Astrocyte of the hippocampus (primary cell): ENCODE measurements at regions not wholly inside any gene's neighbourhood (a gene's known extent, or its start where the extent isn't known, plus 50 kb on each side); places are given as distances from the start of the nearest gene placed in this dataset.

Experiments used
- DNase-seq: peaks from one replicate; pipeline ENCODE4 v3.0.0; 2011; ENCODE audit warnings: low read depth, low spot score

DNA sequence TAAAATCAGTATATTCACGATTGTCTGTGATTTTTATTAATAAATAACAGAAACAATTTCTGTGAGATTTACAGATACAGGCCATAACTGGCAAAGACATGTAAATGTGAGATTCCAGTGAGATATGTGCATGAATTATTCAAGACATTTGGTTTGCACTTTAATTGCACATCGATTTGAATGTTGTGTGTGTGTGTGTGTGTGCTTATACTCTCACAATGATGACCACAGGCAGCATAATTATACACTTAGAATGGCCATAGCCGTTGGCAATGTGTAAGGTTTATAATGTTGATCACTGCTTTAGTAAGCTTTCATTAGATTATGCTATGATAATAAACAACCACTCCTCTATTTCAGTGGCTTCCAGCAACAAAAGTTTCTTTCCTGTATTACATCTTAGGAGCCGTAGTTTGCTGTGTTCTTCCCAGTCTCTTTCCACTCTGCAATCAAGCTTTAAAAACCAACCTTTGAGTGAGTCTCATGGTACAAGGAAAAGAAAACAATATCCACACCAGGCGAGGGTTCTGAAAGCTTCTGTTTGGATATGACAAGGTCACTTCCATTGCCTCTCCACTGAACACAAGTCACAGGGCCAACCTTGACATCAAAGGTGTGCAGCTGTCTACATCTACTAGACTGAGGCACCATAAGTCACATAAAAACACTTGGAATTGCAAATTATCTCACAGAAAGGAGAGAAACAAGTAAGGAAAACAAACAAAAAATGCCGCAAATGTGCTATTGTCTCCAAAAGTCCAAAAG, 897.7 kb downstream of the RAB28 start:
- no peak for DNase-seq

DNA sequence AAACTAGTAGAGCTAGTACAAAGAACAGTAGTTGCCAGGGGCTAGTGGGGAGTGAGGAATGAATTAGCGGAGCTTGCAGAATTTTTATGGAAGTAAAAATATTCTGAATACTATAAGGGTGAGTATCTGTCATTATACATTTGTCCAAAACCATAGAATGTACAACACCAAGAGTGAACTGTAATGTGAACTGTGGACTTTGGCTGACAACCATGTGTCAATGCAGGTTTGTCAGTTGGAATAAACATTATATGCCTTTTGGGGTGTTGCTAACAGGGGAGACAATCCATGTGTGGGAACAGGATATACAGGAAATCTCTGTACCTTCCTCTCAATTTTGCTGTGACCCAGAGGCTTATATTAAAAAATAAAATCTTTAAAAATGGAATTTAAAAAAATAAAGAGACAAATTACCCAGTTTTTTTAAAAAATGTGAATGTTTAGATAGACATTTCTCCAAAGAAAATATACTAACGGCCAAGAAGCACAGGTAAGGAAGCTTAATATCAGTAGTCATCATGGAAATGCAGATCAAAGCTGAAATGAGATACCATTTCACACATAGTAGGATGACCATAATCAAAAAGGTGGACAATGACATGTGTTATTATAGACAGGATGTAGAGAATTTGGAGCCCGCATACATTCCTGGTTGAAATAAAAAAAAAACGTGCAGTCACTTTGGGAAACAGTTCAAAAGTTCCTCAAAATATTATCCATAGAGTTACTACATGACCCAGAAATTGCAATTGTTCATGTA, 899.8 kb downstream of the RAB28 start:
- DNase-seq: no peak

DNA sequence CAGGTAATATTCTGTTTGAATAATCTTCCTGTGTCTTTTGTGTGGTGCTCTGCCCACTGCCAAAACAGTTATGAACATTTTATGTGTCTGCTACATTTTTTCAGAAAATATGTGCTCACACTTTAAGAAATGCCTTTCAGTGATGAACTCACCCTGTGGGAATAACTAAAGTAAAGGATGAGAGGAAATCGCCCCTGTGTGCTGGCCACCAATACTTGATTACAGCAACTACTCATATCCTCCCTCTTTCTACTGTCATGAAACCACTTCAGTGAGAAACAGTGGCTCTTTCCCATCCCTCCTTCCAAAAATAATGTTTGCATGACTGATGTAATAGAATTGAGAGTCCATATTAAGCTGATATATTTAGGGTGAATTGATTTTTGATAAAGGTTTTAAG, 900.9 kb downstream of the RAB28 start:
- no peak for DNase-seq

DNA sequence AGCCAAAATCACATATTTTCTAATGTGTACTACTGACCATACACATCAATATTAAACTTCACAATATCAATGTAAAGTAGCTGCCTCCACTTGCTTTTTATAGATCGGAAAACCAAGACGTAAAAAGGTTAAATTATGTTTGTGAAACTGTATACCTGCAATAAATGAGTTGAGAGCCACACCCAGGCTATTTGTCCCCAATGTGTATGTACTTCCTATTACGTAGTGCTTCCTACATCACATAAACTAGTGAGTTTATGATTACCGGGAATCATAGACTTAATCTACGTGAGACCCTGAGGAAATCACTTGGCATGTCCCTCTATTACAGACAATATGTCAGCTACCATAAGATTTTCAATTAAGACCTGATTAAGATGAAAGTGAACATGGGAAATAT, 903.4 kb downstream of the RAB28 start:
- DNase-seq: no peak

DNA sequence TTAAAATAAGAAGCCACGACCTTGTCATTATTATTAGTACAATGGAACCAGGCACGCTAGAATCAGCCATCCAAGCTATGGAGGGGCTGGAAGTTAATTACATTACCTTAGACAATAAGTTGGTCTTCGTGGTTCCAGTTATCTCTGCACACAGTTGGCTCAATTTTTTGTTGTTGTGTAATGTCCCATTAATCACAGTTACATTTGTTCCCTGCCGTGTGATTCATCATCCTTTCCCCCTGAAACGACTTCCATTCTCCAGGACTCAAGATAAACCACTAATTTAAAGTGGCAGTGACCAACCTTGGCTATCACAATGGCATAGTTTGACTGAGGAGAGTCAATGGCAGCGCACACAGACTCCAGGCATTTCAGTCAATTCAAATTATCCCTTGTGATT, 905.0 kb downstream of the RAB28 start:
- no peak for DNase-seq

DNA sequence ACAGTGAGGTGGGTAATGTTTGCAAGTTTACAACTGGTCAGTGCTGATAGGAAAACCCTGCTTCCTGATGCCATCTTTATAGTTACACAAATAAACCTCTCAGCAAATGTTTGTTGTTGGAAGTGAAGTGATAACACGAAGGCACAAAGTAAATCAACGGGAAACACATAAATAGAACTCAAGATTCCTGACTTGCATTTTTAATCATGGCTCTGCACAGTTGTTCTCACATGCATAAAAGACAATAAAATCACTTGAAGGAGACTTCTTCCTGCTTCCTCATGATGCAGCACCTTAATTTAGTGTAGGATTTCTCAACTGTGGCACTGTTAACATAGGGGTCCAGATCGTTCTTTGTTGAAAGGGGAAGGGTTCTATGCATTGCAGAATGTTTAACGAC, 907.7 kb downstream of the RAB28 start:
- DNase-seq: no peak

DNA sequence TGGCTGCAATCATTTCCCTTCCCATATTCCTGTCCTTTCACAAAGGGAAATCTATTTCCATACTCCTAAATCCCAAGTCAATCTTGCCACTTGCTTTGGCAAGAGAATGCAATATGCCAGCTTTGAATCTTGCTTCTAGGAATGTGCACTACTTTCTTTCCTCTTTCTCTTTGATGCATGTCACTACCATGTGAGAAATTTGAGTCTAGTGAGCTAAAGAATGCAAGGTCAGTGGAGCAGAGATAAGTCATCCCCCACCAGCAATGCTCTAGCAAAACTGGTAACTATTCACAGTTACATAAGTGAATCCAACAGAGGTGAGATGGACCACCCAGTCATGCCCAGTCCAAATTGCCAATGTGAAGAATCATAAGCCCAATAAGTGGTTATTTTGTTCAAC, 910.4 kb downstream of the RAB28 start:
- DNase-seq: no peak

DNA sequence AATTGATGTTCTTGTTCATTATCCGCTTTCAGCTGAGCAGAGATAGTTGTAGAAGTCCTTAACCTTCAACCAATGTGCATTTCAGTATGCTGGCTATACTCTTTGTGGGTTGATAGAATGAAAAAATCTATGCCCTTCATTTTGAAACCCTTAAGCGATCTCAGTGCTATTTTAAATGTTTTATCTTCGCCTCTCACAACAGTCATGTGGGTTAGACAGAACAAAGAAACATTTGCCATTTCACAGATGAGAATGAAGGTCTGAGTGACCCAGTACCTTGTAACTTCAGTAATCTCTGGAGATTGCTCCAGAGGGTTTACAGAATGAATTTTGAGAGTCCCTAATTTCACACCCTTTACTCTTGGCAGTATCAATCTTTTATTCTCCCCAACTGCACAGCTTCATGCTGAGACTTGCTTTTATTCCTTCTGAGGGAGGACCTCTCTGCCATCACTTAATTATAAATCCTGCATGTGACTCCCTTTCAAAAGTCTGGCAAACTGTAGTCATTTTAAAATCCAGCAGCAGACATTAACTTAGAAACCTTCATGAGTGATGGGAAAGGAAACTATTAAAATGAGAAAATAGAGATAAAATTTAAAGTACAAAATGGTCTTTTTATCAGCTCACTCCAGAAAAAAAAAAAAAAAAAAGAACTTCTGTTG, 921.5 kb downstream of the RAB28 start:
- no peak for DNase-seq

DNA sequence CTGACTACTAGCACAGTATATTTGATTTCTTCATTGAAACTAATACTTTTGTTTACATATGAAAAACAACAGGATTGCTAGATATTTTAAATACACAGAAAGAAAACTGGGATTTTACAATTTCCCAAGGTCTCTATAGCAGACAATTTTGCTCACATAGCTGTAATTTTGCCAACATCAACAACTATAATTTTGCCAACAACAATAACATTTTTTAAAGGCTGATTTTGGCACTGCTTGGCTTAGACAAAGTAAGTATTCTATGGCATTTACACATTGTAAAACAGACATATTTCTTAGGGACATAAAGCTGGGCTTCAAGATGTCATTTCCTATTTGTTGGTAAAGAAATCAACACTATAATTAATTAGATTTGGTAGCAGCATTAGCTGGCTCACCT, 922.1 kb downstream of the RAB28 start:
- peak; percentile 3 for DNase-seq

DNA sequence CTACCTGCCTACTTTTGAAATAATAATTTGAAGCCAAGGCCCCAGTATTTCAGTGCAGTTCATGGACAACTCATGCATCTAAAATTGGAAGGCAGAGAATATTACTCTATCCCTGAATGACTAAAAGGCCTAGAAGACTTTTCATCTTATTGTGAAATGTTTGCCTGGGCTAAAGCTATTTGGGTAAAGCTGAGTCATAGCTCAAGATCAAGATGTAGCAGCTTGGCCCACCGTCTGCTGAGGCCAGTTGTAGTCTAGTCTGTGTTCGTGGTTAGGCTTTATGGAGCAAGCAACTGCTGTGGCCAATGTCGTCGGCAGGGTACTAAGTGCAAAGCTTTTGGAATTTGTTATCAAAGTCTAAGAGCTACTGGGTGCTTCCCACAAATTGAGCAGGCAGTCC, 929.1 kb downstream of the RAB28 start:
- peak; percentile 25 for DNase-seq

DNA sequence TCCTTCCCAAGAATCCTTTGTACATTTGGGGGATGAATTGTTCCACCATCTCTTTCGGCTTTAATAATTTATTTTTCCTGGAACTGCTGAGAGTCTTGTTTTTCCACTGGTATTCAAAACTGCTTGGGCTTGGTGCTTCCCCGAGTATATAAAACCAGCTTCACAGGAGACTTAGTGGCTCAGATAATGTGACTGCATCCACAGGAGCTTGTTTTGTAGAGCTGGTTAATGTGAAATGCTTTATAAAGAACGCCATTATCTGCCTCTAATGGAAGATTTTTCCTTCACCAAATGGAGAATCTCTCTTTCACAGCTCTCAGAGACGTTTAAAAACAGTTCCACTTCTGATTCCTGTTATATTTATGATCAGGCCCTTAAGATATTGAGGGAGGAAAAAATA, 935.5 kb downstream of the RAB28 start:
- no peak for DNase-seq

DNA sequence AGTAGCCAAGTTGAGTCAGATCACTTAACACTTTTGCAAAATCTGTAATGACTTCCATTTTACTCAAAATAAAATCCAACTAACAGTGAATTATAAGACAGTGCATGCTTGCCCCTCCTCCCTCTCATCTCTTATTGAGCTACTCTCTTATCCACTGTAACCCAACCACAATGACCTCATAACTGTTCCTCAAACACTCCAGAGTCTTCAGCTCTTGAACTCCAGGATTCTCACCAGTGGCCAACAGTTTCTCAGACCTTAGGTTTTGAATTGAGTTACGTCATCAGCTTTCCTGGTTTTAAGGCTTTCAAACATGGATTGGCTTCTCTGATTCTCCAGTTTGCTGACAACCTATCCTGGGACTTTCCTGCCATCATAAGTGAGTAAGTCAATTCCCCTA, 938.3 kb downstream of the RAB28 start:
- DNase-seq: no peak

DNA sequence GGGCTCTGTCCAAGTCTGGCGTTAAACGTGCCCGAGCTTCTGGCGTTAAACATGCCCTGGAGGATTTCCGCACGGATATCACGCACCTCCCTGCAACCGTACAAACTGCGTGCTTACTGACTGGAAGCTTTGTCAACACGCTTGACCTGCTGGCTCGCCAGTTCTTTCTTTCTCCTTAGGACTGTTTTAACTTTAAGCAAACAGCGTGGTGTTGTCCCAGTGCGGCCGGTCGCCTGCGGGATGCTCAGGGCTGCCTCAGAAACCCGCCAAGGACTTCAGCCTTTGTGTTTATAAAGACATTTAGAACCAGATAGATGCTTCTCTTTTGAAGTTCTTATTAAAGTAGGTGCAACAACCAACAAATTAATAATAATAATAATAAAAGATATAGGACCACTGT, 946.0 kb downstream of the RAB28 start:
- DNase-seq: no peak

DNA sequence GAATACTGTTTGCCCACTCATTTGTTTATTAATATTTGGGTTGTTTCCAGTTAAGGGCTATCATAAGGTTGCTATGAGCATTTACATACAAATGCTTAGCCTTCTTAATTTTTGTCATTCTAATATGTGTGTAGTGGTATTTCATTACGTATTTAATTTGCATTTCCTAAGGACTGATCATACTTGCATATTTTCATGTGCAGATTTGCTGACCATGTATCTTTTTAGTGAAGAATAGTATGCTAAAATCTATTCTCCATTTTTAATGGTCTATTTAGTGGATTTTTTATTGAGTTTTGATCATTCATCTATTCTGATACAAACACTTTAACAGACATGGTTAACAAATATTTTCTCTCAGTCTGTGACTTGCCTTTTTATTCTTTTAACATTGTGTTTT, 949.5 kb downstream of the RAB28 start:
- DNase-seq: no peak

DNA sequence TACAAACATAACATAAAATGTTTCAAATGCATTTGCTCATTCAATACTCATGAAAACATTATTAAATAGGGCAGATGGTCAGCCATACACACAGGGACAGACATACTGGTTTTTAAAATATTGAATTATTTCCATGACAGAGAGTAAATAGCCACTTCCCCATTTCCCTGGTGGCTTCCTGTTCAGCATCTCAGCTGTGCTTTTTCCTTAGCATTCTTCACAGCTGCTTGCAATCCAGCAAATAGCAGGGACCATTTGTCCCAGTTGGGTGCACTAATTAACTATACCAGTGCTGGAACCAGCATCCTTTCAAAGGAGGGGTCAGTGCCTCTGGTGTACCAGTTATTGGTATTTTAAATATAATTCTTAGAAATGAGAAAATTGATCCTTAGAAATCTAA, 964.7 kb downstream of the RAB28 start:
- no peak for DNase-seq

DNA sequence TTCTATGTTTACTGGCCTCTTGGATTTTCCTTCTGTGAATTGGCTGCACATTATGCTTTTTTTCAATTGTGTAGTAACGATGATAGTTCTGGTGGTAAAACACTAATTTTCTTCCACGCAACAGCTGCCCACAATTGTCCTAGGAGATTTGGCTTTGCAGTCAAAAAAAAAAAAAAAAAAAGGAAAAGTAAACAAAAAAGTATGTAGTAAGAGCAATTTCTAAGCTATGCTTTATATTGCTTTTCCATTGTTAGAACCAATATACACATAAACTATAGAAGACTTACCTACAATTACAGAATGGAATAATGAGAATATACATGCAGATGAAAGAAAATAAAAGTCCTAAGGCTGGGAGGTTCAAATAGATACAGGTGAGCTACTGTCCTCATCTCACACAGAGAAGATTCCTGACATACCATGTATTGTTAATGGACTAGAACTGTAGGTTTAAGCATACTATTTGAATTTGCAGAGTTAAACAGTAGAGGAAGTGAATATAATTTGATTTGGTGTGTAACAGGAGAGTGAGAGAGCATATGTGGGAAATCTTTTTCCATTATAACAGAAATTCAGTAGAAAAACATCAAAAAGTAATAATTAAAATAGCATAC, 976.2 kb downstream of the RAB28 start:
- DNase-seq: no peak

DNA sequence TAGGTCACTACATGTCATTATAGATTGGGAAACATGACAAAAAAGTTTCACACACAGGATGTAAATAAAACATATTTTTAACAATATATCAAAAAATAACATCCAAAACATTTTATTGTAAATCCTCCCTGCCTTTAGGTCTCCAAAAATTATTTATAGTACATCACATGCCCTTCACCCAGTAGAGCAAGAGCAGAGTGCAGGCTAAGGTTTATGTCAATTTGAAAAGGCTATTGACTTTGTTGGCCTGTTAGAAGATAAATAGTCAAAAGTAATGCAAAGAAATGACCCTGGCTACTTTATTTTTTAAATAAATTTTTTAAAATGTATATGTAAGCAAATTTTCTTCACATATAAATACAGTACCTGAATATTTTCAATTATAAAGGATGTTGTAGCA, 983.7 kb downstream of the RAB28 start:
- DNase-seq: no peak

DNA sequence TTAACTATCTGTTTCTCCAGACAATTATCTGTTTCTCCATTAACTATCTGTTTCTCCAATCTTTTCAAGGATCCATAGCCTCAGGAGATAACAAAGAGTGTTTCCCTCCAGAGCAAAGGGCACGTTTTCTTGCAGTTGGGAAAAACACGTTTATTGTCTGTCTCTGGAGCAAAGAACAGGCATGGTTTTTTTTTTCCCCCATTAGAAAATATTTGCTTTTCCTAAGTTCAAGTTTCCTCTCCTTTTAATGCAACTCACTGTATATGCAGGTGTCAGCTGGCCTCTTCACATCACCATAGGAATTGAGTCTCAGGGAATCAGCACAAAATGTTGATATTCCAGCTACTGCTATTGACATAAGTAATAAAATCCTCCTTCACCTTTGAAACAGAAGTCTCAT, 984.4 kb downstream of the RAB28 start:
- no peak for DNase-seq

DNA sequence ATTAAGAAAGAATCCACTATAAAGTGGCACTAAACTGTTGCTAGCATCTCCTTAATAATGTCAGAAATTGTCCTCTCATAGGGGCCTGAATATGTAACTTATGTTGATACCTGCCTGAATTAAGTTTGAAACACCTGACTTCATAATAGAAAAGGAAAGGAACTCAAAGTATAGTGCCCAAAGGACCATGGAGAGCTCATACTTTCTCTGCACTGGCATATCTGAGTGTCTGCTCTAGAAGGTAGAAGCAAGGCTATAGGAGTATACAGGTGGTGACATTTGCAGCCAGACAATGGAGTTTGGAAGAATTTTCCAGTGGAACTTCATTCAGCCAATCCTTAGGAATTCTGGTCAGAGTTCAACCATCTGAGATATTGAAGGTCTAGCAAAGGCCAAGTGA, 988.9 kb downstream of the RAB28 start:
- no peak for DNase-seq

DNA sequence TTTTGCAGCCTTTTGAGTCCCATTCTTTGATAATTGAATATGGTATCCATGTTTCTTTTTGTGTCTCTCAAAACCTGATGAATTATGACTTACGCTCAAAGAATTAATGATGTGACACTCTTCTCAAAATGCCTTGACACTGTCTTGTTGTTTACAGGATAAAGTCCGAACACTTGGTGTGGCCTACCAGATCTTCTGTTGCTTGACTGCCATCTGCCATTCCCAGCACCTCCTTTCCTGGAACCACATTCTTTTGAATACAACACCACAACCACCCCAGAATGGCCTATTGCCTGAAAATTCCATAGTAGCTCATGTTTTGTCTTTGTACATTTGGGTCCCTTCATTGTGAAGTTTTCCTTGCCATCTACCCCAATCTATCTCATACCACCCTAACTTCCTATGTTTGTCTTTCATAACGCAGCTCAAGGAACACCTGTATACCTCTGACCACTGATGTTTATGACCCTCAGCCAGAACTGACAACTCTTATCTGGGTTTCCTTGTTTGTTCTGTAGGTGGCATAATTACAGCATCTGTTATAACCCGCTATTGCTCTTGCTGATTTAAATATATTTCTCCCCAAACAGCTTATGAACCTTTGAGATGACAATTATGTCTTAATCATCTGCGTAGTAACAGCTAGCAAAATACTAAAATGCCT, 991.3 kb downstream of the RAB28 start:
- no peak for DNase-seq

DNA sequence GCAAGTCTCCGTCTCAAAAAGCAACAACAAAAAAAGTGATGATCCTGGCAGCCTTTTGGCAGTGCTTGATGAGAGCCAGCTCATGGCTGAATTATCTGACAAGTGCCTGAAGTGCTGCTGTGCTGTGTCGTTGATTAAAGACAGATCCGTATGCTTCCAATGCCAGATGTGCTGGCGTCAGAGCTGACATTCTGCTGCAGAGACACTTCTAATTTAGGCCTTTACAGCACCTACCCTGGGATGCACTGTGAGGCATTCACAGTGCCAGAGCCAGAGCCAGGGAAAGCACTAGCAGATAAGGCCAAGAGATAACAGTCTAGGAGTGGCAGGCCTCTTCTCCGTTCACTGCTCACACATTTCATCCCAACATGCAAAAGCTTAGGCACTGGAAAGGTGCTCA, 995.5 kb downstream of the RAB28 start:
- DNase-seq: no peak

DNA sequence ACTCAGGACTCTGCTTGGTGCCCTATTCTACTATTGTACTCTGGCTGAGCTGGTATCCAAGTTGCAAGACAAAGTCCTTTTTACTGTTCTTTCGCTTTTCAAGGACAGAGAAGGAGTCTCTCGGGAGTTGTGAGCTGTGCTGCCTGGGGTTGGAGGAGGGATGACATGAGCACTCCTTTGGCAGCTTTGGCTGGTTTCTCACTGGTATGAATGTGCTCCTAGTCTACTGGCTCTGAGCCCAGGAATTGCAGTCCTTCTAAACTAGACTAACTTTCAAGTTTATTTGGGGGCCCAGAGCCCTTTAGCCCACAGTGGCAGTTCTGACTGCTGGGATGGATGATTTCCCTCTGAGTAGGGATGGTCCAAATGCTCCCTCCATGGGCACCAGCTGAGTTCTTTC, 997.1 kb downstream of the RAB28 start:
- peak; percentile 0 for DNase-seq
